Sigmoid colon (tissue), 6 donors: ENCODE measurements at regions not wholly inside any gene's neighbourhood (a gene's known extent, or its start where the extent isn't known, plus 50 kb on each side); places are given as distances from the start of the nearest gene placed in this dataset.

Experiments used
- DNase-seq: peaks from one replicate; pipeline ENCODE4 v3.0.0-alpha.2; 2019
- H3K27ac ChIP-seq, 4 donors: fragments of 200-600 bp; sonication (generic); one replicate each; pipeline ENCODE4 v1.5.1; 2016 to 2019; ENCODE audit warnings: mild to moderate bottlenecking in 1 of 4
- H3K27me3 ChIP-seq, 3 donors: fragments of 200-600 bp; sonication (generic); one replicate each; pipeline ENCODE4 v1.5.1; 2019; ENCODE audit warnings: mild to moderate bottlenecking in 1 of 3
- H3K36me3 ChIP-seq, 4 donors: fragments of 200-600 bp; sonication (generic); one replicate each; pipeline ENCODE4 v1.5.1; 2016 to 2019
- H3K4me1 ChIP-seq, 4 donors: fragments of 200-600 bp; sonication (generic); one replicate each; pipeline ENCODE4 v1.5.1; 2017 to 2019
- H3K4me3 ChIP-seq, 4 donors: fragments of 200-600 bp; sonication (generic); one replicate each; pipeline ENCODE4 v1.5.1; 2017 to 2019; ENCODE audit warnings: mild to moderate bottlenecking in 2 of 4, moderate library complexity in 1 of 4
- H3K9me3 ChIP-seq, 4 donors: fragments of 200-600 bp in 3 of 4; sonication (generic) in 3 of 4; one replicate each; pipeline versions ENCODE4 v1.5.1 to v1.6.1; 2013 to 2019
- EP300 ChIP-seq, 4 donors: sonication (generic); formaldehyde crosslinking; IDR thresholded peaks; one replicate each; pipeline ENCODE4 v1.6.1; 2017; ENCODE audit warnings: antibody characterized with exemption in 4 of 4
- POLR2A ChIP-seq, 2 donors: fragments of 450-650 bp; IDR thresholded peaks; one replicate each; pipeline ENCODE4 v1.6.1; 2016; ENCODE audit warnings: antibody characterized with exemption in 2 of 2, mild to moderate bottlenecking in 2 of 2, moderate library complexity in 2 of 2
- POLR2AphosphoS5 ChIP-seq, 4 donors: sonication (generic); formaldehyde crosslinking; IDR thresholded peaks; one replicate each; pipeline ENCODE4 v1.6.1; 2017; ENCODE audit warnings: antibody characterized with exemption in 4 of 4
- WGBS, 2 donors: extraction: QIAGEN DNeasy Blood & Tissue Kit; methylation state at CpG; one replicate each; pipeline ENCODE4 v1.1.7; 2013; 5-methylcytosine and 5-hydroxymethylcytosine counted together
- intact Hi-C: fragments of 100-400 bp; cut with DNase I; formaldehyde crosslinking; loops from one replicate; pipeline ENCODE4 v1.15.1; 2023
- TF ChIP-seq, protein P1 (sequence below), 4 experiments: fragments of 450-650 bp in 3 of 4; fragments of 200-600 bp in 1 of 4; IDR thresholded peaks; one replicate each; pipeline ENCODE4 v1.5.1; 2016 to 2019; ENCODE audit warnings: antibody characterized with exemption in 4 of 4, mild to moderate bottlenecking in 3 of 4, moderate library complexity in 2 of 4
- donor health status: healthy with polysubstance abuse.
- donor health status: healthy.

GRCh38 chr16:56057151-56057550 is 134.1 kb upstream of the GNAO1 start:
- H3K36me3 ChIP-seq = no peaks in the 10 kb centered on the region
- no peaks in the 10 kb centered on the region for H3K9me3 ChIP-seq
- H3K4me3 ChIP-seq = no peak overlapping the region
- intact Hi-C loops = no loop called here
- H3K27me3 ChIP-seq = no peaks in the 10 kb centered on the region
- TF ChIP-seq POLR2A (IDR thresholded peaks at IDR 0.05) (no peak), POLR2AphosphoS5 (IDR thresholded peaks at IDR 0.05) (no peak), EP300 (IDR thresholded peaks at IDR 0.05) (no peak)
- TF ChIP-seq, protein P1, sequence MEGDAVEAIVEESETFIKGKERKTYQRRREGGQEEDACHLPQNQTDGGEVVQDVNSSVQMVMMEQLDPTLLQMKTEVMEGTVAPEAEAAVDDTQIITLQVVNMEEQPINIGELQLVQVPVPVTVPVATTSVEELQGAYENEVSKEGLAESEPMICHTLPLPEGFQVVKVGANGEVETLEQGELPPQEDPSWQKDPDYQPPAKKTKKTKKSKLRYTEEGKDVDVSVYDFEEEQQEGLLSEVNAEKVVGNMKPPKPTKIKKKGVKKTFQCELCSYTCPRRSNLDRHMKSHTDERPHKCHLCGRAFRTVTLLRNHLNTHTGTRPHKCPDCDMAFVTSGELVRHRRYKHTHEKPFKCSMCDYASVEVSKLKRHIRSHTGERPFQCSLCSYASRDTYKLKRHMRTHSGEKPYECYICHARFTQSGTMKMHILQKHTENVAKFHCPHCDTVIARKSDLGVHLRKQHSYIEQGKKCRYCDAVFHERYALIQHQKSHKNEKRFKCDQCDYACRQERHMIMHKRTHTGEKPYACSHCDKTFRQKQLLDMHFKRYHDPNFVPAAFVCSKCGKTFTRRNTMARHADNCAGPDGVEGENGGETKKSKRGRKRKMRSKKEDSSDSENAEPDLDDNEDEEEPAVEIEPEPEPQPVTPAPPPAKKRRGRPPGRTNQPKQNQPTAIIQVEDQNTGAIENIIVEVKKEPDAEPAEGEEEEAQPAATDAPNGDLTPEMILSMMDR (IDR thresholded peaks at IDR 0.05) = no peak
- no peaks in the 10 kb centered on the region for H3K4me1 ChIP-seq
- H3K27ac ChIP-seq = no peak overlapping the region
- 57 to 85% methylated on average over 1 of the region's 1 CpG for whole genome bisulfite sequencing, 2 donors
- DNase-seq = no peak

- TF ChIP-seq POLR2AphosphoS5 (IDR thresholded peaks at IDR 0.05) (no peak), EP300 (IDR thresholded peaks at IDR 0.05) (no peak), POLR2A (IDR thresholded peaks at IDR 0.05) (no peak)
- TF ChIP-seq, protein P1 (IDR thresholded peaks at IDR 0.05) = no peak
- Histone ChIP-seq H3K9me3 (no peaks in the 10 kb centered on the region), H3K27ac (no peak overlapping the region), H3K4me1 (no peaks in the 10 kb centered on the region), H3K27me3 (no peaks in the 10 kb centered on the region), H3K36me3 (no peaks in the 10 kb centered on the region), H3K4me3 (no peak overlapping the region)
- intact Hi-C loops = no loop called here
- 95 to 98% methylated on average over 4 of the region's 4 CpGs for WGBS, 2 donors
- DNase-seq = no peak
Observed at GRCh38 chr16:56050916-56051315, 140.4 kb upstream of the GNAO1 start.

DNA sequence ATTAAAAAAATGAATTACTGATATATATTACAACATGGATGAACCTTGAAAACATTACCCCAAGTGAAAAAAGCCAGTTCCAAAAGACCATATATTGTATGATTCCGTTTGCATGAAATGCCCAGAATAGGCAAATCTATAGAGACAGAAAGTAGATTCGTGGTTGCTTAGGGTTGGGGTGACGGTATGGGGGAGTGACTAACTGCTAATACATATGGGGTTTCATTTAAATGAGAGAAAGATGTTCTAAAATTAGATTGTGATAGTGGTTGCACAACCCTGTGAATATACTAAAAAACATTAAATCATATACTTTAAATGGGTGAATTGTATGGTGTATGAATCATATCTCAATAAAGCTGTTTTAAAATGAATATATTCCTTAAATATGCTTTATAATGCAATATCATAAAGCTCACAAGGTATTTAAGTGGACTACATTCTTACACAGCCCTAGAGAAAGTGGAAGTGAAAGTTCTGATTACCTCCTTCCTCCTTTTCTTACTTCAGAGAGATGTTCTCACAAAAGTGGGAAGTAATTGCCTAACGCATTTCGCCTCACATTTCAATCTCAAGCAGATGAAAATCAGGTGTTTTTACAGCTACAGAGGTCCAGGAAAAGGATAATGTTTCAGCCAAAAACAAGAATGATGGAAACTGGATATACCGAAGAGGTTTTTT is 142.7 kb upstream of the GNAO1 start:
- H3K4me3 ChIP-seq = no peak overlapping the region
- H3K9me3 ChIP-seq = no peaks in the 10 kb centered on the region
- H3K4me1 ChIP-seq = no peaks in the 10 kb centered on the region
- intact Hi-C loops = loop anchor here (10.0 kb wide), 1 partner anchor 136 kb away; no protein-coding TSS in a partner anchor
- H3K27ac ChIP-seq = no peak overlapping the region
- H3K27me3 ChIP-seq = no peaks in the 10 kb centered on the region
- no peak for DNase-seq
- 51 to 71% methylated on average over 6 of the region's 6 CpGs for WGBS, 2 donors
- no peaks in the 10 kb centered on the region for H3K36me3 ChIP-seq
- TF ChIP-seq EP300 (IDR thresholded peaks at IDR 0.05) (no peak), POLR2AphosphoS5 (IDR thresholded peaks at IDR 0.05) (no peak), POLR2A (IDR thresholded peaks at IDR 0.05) (no peak)
- TF ChIP-seq, protein P1 (IDR thresholded peaks at IDR 0.05) = no peak

DNA sequence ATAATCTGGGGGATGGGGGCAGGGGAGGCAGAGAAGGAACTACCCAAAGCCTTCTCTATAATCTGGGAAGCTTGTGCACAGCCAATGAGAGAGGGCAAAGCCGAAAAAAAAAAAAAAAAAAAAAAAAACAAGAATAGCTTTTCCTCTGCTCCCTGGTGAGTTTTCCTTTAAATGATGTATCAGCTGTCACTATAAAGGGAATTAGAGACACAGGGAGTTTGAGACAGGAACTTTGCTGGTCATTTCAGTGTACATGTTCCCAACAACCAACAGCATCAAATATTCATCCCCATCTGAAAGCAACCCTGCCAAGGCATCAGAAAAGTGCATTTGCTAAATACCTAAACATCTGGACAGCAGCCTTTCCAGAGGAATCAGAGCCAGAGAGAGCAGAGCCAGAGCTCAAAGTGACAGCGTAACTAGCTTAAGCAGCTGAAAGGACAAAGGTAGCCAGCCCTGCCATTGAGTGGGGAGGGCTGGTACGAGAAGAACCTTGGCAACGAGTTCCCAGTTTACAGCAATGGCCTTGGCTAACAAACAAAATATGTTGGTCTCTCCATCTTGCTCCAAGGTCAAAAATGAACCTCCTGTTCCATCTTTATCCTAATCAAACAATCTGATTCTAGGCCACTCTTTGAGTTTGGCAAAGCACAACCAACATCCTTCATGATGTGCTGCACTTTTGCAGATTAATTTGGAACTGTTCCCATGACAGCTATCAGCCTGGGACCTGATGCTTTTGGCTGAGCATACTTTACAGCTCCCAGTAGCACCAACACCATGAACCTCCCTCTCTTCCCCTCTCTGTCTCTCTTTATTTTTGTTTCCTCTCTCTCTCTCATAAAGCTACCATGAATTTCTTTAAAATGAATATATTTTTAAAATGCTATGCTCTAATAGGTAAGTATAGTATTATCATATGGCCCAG is 143.7 kb upstream of the GNAO1 start:
- Histone ChIP-seq H3K27ac (no peak overlapping the region), H3K4me3 (no peak overlapping the region), H3K36me3 (no peaks in the 10 kb centered on the region), H3K9me3 (no peaks in the 10 kb centered on the region), H3K4me1 (no peaks in the 10 kb centered on the region), H3K27me3 (no peaks in the 10 kb centered on the region)
- intact Hi-C loops = loop anchor here (10.0 kb wide), 1 partner anchor 137 kb away; no protein-coding TSS in a partner anchor
- no peak for TF ChIP-seq EP300 (IDR thresholded peaks at IDR 0.05)
- TF ChIP-seq, protein P1 (IDR thresholded peaks at IDR 0.05) = no peak
- no peak for TF ChIP-seq POLR2A (IDR thresholded peaks at IDR 0.05)
- no peak for TF ChIP-seq POLR2AphosphoS5 (IDR thresholded peaks at IDR 0.05)
- 45 to 63% methylated on average over 4 of the region's 4 CpGs for WGBS, 2 donors
- no peak for DNase-seq
